ENCODE measurements at regions not wholly inside any gene's neighbourhood (a gene's known extent, or its start where the extent isn't known, plus 50 kb on each side); places are given as distances from the start of the nearest gene placed in this dataset.

- Histone ChIP-seq H3K79me2 (ENCODE audit: control insufficient read depth, insufficient read depth, low read length) (no peaks in the 10 kb centered on the region), H3K27me3 (replicated peaks in 1 of 2; ENCODE audit: control insufficient read depth in 2 of 2, insufficient read depth in 2 of 2, low read length in 1 of 2) (no peaks in the 10 kb centered on the region), H2AFZ (ENCODE audit: control insufficient read depth, low read depth, low read length) (no peak overlapping the region), H4K20me1 (ENCODE audit: control insufficient read depth, insufficient read depth) (no peaks in the 10 kb centered on the region; the same call in none of the 2 replicates), H3K4me3 (no peak overlapping the region), H3K4me1 (ENCODE audit: control insufficient read depth, insufficient read depth, low read length) (peaks cover 13% of the 10 kb centered on the region), H3K4me2 (ENCODE audit: control insufficient read depth, insufficient read depth) (no peak overlapping the region), H3K27ac (ENCODE audit: control insufficient read depth, insufficient read depth) (no peak overlapping the region), H3K36me3 (ENCODE audit: control insufficient read depth in 2 of 2, insufficient read depth in 2 of 2, low read length in 1 of 2) (no peaks in the 10 kb centered on the region), H3K9me3 (replicated peaks; ENCODE audit: control insufficient read depth, insufficient read depth, low read length) (0 out of 3 replicates have a peak, but pooled peaks cover 2% of the 10 kb centered on the region), H3K9ac (ENCODE audit: control insufficient read depth, insufficient read depth, low read length) (no peak overlapping the region)
- no peak for ATAC-seq
- ChIA-PET POLR2A (no interaction called here), SMC1A (ENCODE audit: uncharacterized antibody, unreplicated experiment) (interaction anchor here (1.2 kb wide), 1 partner anchor 78 kb away, joined by 3 read pairs; no protein-coding TSS in a partner anchor), CTCF (no interaction called here), RAD21 (ENCODE audit: unreplicated experiment) (no interaction called here)
- intact Hi-C loops (cut with micrococcal nuclease; ENCODE audit: unreplicated experiment) = no loop called here
- TF ChIP-seq SUZ12 (IDR thresholded peaks at IDR 0.05; ENCODE audit: unreplicated experiment) = no peak
- no peak for TF ChIP-seq CHD4 (IDR thresholded peaks at IDR 0.05)
- no peak for TF ChIP-seq CHD1 (IDR thresholded peaks at IDR 0.05; ENCODE audit: low read depth, low read length)
- TF ChIP-seq SPI1 (IDR thresholded peaks at IDR 0.05; ENCODE audit: borderline replicate concordance, insufficient read depth, low read depth, low read length) = no peak
- no peak for TF ChIP-seq RAD21 (IDR thresholded peaks at IDR 0.05; ENCODE audit: insufficient read depth, low read depth, low read length)
- TF ChIP-seq BACH1 (IDR thresholded peaks at IDR 0.05; ENCODE audit: borderline replicate concordance) = no peak
- no peak for TF ChIP-seq HDGF (IDR thresholded peaks at IDR 0.05)
- TF ChIP-seq, protein P1, sequence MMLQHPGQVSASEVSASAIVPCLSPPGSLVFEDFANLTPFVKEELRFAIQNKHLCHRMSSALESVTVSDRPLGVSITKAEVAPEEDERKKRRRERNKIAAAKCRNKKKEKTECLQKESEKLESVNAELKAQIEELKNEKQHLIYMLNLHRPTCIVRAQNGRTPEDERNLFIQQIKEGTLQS (IDR thresholded peaks at IDR 0.05; ENCODE audit: borderline replicate concordance, extremely low read depth, low read depth, low read length) = no peak
- TF ChIP-seq, protein P2, sequence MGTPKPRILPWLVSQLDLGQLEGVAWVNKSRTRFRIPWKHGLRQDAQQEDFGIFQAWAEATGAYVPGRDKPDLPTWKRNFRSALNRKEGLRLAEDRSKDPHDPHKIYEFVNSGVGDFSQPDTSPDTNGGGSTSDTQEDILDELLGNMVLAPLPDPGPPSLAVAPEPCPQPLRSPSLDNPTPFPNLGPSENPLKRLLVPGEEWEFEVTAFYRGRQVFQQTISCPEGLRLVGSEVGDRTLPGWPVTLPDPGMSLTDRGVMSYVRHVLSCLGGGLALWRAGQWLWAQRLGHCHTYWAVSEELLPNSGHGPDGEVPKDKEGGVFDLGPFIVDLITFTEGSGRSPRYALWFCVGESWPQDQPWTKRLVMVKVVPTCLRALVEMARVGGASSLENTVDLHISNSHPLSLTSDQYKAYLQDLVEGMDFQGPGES (IDR thresholded peaks at IDR 0.05) = no peak
- no peak for TF ChIP-seq E2F8 (IDR thresholded peaks at IDR 0.05; ENCODE audit: low read depth, partially characterized antibody)
- TF ChIP-seq KLF5 (IDR thresholded peaks at IDR 0.05; ENCODE audit: partially characterized antibody) = no peak
- TF ChIP-seq RFX5 (IDR thresholded peaks at IDR 0.05; ENCODE audit: low read depth, low read length) = no peak
- TF ChIP-seq, protein P3, sequence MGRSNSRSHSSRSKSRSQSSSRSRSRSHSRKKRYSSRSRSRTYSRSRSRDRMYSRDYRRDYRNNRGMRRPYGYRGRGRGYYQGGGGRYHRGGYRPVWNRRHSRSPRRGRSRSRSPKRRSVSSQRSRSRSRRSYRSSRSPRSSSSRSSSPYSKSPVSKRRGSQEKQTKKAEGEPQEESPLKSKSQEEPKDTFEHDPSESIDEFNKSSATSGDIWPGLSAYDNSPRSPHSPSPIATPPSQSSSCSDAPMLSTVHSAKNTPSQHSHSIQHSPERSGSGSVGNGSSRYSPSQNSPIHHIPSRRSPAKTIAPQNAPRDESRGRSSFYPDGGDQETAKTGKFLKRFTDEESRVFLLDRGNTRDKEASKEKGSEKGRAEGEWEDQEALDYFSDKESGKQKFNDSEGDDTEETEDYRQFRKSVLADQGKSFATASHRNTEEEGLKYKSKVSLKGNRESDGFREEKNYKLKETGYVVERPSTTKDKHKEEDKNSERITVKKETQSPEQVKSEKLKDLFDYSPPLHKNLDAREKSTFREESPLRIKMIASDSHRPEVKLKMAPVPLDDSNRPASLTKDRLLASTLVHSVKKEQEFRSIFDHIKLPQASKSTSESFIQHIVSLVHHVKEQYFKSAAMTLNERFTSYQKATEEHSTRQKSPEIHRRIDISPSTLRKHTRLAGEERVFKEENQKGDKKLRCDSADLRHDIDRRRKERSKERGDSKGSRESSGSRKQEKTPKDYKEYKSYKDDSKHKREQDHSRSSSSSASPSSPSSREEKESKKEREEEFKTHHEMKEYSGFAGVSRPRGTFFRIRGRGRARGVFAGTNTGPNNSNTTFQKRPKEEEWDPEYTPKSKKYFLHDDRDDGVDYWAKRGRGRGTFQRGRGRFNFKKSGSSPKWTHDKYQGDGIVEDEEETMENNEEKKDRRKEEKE (IDR thresholded peaks at IDR 0.05) = no peak
- TF ChIP-seq RBBP5 (conservative IDR thresholded peaks at IDR 0.05) = no peak
- no peak for TF ChIP-seq CREM (IDR thresholded peaks at IDR 0.05; ENCODE audit: low read depth)
- TF ChIP-seq ZNF207 (IDR thresholded peaks at IDR 0.05; ENCODE audit: borderline replicate concordance) = no peak
- no peak for TF ChIP-seq NFYB (IDR thresholded peaks at IDR 0.05; ENCODE audit: insufficient read depth, low read depth, low read length)
- no peak for TF ChIP-seq TBL1XR1 (IDR thresholded peaks at IDR 0.05; ENCODE audit: low read depth, low read length)
- no peak for TF ChIP-seq ZNF217 (IDR thresholded peaks at IDR 0.05)
- TF ChIP-seq RELA (IDR thresholded peaks at IDR 0.05; ENCODE audit: borderline replicate concordance, partially characterized antibody) = no peak
- no TSS peak for BruUV-seq (replicated peaks)
- in situ Hi-C loops (cut with MboI) = no loop called here
- no peak for FAIRE-seq
- no peak for DNase-seq (ENCODE audit: low read depth, low spot score)
These were observed 164.3 kb downstream of the ZFP36L2 start for GRCh38 chr2:43062058-43062457.
